OCI-LY1 (cell line): ENCODE measurements at regions not wholly inside any gene's neighbourhood (a gene's known extent, or its start where the extent isn't known, plus 50 kb on each side); places are given as distances from the start of the nearest gene placed in this dataset.

ENCODE experiments used
- H2AFZ ChIP-seq: fragments of 200-600 bp; sonication (generic), shearing (Covaris generic); 2 replicates; pipeline ENCODE4 v1.6.0; 2014; ENCODE audit warnings: antibody characterized with exemption, mild to moderate bottlenecking, low read length
- H3F3A ChIP-seq: fragments of 200-600 bp; sonication (generic), shearing (Covaris generic); 2 replicates; pipeline ENCODE4 v1.6.0; 2014; ENCODE audit warnings: mild to moderate bottlenecking, antibody characterized with exemption, low read length, moderate library complexity; ENCODE audit not compliant: insufficient read depth
- H3K27ac ChIP-seq: fragments of 200-600 bp; sonication (generic); 2 replicates; pipeline ENCODE4 v1.5.1; 2014; ENCODE audit warnings: low read length, mixed run types, mild to moderate bottlenecking, low read depth; ENCODE audit not compliant: poor library complexity, severe bottlenecking
- H3K27me3 ChIP-seq: fragments of 200-600 bp; sonication (generic); 2 replicates; pipeline ENCODE4 v1.6.0; 2014; ENCODE audit warnings: antibody characterized with exemption, mild to moderate bottlenecking, low read length, moderate library complexity; ENCODE audit not compliant: insufficient read depth
- H3K36me3 ChIP-seq: fragments of 200-600 bp; sonication (generic); 2 replicates; pipeline ENCODE4 v1.6.1; 2014; ENCODE audit warnings: mild to moderate bottlenecking, antibody characterized with exemption, low read length, moderate library complexity, mixed read lengths; ENCODE audit not compliant: insufficient read depth
- H3K4me1 ChIP-seq: fragments of 200-600 bp; sonication (generic); 2 replicates; pipeline ENCODE4 v1.5.1; 2014; ENCODE audit warnings: mild to moderate bottlenecking, low read length, moderate library complexity; ENCODE audit not compliant: insufficient read depth, severe bottlenecking
- H3K4me2 ChIP-seq: fragments of 200-600 bp; sonication (generic), shearing (Covaris generic); 2 replicates; pipeline ENCODE4 v1.6.1; 2014; ENCODE audit warnings: low read length
- H3K4me3 ChIP-seq: fragments of 200-600 bp; sonication (generic); 2 replicates; pipeline ENCODE4 v1.5.1; 2014; ENCODE audit warnings: low read length, low read depth, mild to moderate bottlenecking, mixed read lengths; ENCODE audit not compliant: poor library complexity, severe bottlenecking
- H3K79me2 ChIP-seq: fragments of 200-600 bp; shearing (Covaris generic); 2 replicates; pipeline ENCODE4 v1.6.1; 2016; ENCODE audit warnings: mixed run types, low read length, mixed read lengths; ENCODE audit not compliant: insufficient read depth
- H3K9ac ChIP-seq: fragments of 200-600 bp; sonication (generic), shearing (Covaris generic); 2 replicates; pipeline ENCODE4 v1.6.1; 2014; ENCODE audit warnings: mild to moderate bottlenecking, low read length, mixed read lengths
- H3K9me2 ChIP-seq: fragments of 200-600 bp; sonication (generic), shearing (Covaris generic); 2 replicates; pipeline ENCODE4 v1.6.1; 2014; ENCODE audit warnings: low read depth, mild to moderate bottlenecking, low read length, mixed read lengths
- H3K9me3 ChIP-seq: fragments of 200-600 bp; shearing (Covaris generic); 2 replicates; pipeline ENCODE4 v1.6.1; 2014; ENCODE audit warnings: low read length, mixed read lengths
- H4K20me1 ChIP-seq: fragments of 200-600 bp; sonication (generic), shearing (Covaris generic); 2 replicates; pipeline ENCODE4 v1.6.0; 2016; ENCODE audit warnings: mild to moderate bottlenecking, low read length; ENCODE audit not compliant: insufficient read depth
- CTCF ChIP-seq: fragments of 200-600 bp; sonication (generic), shearing (Covaris generic); IDR thresholded peaks from 2 replicates; pipeline ENCODE4 v1.5.1; 2017; ENCODE audit warnings: mild to moderate bottlenecking, antibody characterized with exemption, low read length, moderate library complexity, mixed read lengths
- EZH2 ChIP-seq: fragments of 200-600 bp; sonication (generic), shearing (Covaris generic); IDR thresholded peaks from 2 replicates; pipeline ENCODE4 v1.8.0; 2017; ENCODE audit warnings: borderline replicate concordance, mixed run types, mild to moderate bottlenecking, antibody characterized with exemption, low read length, moderate library complexity, mixed read lengths

GRCh38 chr11:29024386-29024785, 916.2 kb downstream of the METTL15 start:
- Histone ChIP-seq H3K79me2 (no peaks in the 10 kb centered on the region), H3K36me3 (no peaks in the 10 kb centered on the region), H3K4me3 (no peak overlapping the region), H3K27ac (no peak overlapping the region), H4K20me1 (no peaks in the 10 kb centered on the region), H3K4me1 (no peaks in the 10 kb centered on the region), H2AFZ (no peak overlapping the region), H3K9me2 (no peaks in the 10 kb centered on the region), H3K4me2 (no peak overlapping the region), H3K27me3 (no peaks in the 10 kb centered on the region), H3K9ac (no peak overlapping the region), H3F3A (no peaks in the 10 kb centered on the region), H3K9me3 (no peaks in the 10 kb centered on the region)
- TF ChIP-seq CTCF (no peak), EZH2 (no peak)

- Histone ChIP-seq H3F3A (no peaks in the 10 kb centered on the region), H3K4me2 (no peak overlapping the region), H3K4me1 (no peaks in the 10 kb centered on the region), H3K36me3 (no peaks in the 10 kb centered on the region), H3K79me2 (no peaks in the 10 kb centered on the region), H3K27ac (no peak overlapping the region), H3K9me3 (no peaks in the 10 kb centered on the region), H2AFZ (no peak overlapping the region), H3K27me3 (no peaks in the 10 kb centered on the region), H3K9ac (no peak overlapping the region), H3K9me2 (no peaks in the 10 kb centered on the region), H3K4me3 (no peak overlapping the region), H4K20me1 (no peaks in the 10 kb centered on the region)
- TF ChIP-seq CTCF: no peak
- TF ChIP-seq EZH2: no peak
These were observed 915.6 kb downstream of the METTL15 start for GRCh38 chr11:29023761-29024160.

- Histone ChIP-seq H3K79me2 (no peaks in the 10 kb centered on the region), H2AFZ (no peak overlapping the region), H3F3A (no peaks in the 10 kb centered on the region), H3K4me1 (no peaks in the 10 kb centered on the region), H4K20me1 (no peaks in the 10 kb centered on the region), H3K27ac (no peak overlapping the region), H3K9me2 (no peaks in the 10 kb centered on the region), H3K9me3 (no peaks in the 10 kb centered on the region), H3K4me3 (no peak overlapping the region), H3K4me2 (no peak overlapping the region), H3K27me3 (no peaks in the 10 kb centered on the region), H3K36me3 (no peaks in the 10 kb centered on the region), H3K9ac (no peak overlapping the region)
- TF ChIP-seq EZH2 (no peak), CTCF (no peak)
These were observed 914.5 kb downstream of the METTL15 start for GRCh38 chr11:29022676-29023075.
